ENCODE measurements at regions not wholly inside any gene's neighbourhood (a gene's known extent, or its start where the extent isn't known, plus 50 kb on each side); places are given as distances from the start of the nearest gene placed in this dataset.

- TF ChIP-seq EZH2 (IDR thresholded peaks at IDR 0.05; ENCODE audit: insufficient read depth, poor library complexity, severe bottlenecking) (no peak), EZH2phosphoT487 (IDR thresholded peaks at IDR 0.05; ENCODE audit: insufficient read depth, low read depth) (no peak)
These were observed 109.3 kb upstream of the TRHDE start for GRCh38 chr12:72162875-72163274.

Measured in GM23248 (cell line).